Fibroblast of peridontal ligament (primary cell): ENCODE measurements at regions not wholly inside any gene's neighbourhood (a gene's known extent, or its start where the extent isn't known, plus 50 kb on each side); places are given as distances from the start of the nearest gene placed in this dataset.

Experiments used
- DNase-seq: peaks from one replicate; pipeline ENCODE4 v3.0.0-alpha.2; 2010; ENCODE audit errors: extremely low read depth

DNA sequence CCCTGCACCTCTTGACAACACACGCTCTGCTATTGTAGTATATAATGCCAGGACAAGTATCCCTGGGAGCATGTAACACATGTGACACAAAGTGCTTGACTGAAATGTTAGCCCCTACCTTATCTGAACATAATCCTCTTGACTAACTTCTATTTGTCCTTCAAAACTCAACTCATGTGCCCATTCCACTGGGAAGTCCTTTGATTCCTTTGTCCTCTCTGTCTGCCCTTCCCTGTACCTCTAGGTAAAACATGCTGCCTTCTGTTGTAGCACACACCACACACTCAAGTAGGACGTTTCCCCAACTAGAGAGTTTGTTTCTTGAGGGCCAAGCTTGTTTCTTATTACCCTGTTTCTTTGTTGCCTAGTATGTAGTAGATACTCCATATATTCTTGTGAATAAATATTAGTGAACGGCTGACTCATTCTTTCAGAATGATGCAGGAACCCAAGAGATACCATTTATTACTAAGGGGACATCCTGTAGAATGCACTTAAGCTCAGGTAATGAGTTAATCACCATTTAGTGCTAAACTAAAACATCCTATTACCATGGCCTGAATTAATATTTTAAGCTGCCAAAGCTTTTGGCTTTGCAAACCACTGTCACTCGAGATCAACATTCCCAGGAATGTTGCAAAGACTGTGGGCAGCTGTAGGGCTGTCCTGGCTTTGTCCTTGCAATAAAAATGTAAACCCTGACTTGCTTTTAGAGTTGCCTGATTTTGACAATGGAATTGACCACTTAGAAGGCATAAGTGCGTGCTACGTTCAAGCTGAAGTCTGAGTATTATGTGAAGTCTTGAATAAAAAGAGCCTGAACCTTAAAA lies 313.4 kb downstream of the COG6 start:
- no peak for DNase-seq

DNA sequence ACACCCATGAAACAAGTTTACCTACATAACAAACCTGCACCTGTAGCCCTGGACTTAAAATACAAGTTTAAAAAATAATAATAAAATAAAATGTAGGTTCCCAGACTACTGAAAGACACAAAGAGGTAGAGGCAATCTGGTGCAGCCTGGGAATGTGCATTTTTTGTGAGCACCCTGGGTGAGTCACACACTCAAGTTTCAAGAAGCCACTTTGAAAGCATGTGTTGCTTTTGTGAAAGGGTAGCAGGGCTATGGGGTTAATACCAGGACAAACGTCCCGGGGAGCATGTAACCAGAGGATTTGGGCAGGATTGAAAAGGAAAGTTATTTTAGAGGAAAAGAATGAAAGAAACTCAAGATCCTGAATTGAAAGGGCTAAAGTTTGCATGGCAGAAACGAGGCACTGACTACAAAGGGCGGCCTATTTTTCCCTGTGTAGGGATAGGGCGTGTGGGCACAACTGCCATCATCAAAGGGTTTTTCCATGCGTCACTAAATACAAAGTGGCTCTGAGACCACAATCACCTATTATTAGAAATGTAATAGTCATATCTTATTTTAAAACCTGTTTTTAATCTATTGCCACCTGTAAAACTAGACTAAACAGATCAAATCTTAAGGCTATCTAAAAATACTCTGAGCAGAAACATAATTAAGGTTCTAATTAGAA lies 314.9 kb downstream of the COG6 start:
- DNase-seq = no peak

DNA sequence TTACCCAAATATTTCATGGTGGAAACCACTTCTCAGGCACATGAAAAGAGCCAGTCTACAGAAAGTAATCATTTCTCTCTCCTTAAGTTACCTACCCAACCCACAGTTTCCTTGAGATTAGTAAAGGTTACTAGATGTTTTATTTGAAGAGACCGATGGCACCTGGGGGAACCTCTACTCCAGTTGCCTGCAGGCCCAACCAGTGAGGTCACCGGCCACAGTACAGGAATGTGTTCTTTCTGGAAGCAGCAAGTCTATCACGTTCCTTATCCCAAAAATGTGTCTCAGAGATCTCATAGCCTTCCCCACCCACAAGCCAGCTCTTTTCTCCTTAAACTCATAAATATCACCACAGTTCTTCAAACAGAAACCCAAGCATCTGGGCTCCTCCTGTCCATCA lies 316.1 kb downstream of the COG6 start:
- no peak for DNase-seq

DNA sequence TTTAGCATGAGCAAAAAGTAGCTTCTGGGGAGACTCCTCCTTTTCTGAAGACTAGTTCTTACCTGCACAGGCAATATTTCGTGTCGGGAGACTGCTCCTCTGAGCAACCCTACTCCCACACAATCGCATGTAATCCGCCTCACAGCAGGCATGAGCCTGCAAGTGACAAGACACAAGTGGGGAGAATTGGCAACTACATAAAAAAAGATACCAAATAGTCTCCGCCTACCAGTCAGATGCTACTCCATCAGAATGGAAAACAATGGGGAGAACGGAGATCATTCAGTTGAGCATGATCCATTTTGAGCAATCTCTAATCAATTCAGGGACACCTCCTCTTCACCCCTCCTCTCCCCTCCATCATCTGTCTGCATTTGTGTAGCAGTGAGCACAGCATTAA lies 321.0 kb downstream of the COG6 start:
- no peak for DNase-seq

DNA sequence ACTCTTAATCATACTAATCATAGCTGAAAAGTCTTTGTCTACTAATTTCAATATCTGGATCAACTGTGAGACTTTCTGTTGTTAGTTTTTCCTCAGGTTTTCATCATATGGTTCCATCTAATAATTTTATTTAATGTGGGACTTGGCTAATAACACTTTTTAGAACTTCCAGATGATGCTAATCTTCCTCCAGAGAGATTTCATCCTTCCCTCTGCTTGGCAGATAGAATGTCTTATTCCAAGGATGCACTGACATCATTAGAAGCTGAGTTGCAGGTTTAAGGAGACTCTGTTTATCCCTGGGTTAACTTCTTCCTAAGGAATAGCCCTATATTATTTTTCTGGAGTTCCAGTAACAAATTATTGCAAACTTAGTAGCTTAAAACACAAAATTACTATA lies 325.6 kb downstream of the COG6 start:
- no peak for DNase-seq

DNA sequence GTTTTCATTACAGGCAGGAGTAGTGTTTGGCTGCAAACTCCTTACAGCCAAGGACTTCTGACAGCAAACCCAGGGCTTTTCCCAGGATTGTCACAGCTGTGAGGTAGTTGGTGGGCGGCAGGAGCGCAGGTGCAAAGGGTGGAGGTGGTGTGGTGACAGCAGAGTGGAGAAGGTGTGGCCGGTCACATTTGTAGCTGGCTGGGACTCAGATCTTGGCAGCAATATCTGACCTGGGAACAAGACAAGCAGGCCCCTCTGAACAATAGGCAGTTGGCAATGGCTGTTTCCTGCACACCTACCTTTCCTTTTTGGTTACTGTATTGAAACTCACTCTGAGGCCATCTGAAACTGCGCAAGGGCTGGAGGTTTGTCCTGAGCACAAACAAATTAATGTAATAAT lies 327.3 kb downstream of the COG6 start:
- no peak for DNase-seq

DNA sequence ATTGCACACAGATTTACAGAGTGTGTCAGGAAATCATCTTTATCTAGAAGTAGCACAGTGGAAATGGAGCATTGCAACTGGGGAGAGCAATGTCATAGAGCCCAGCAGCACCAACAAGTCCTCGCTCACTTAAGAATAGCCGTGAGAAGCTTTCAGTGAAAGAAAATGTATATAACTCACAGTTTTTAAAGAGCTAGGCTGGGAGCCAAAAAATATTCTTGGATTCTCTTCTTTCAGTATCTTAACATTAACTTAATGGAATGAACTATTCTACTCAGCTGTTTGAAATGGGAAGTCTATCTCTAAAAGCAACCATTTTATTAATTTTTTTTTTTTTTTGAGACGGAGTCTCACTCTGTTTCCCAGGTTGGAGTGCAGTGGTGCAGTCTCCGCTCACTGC lies 329.6 kb downstream of the COG6 start:
- DNase-seq = no peak

DNA sequence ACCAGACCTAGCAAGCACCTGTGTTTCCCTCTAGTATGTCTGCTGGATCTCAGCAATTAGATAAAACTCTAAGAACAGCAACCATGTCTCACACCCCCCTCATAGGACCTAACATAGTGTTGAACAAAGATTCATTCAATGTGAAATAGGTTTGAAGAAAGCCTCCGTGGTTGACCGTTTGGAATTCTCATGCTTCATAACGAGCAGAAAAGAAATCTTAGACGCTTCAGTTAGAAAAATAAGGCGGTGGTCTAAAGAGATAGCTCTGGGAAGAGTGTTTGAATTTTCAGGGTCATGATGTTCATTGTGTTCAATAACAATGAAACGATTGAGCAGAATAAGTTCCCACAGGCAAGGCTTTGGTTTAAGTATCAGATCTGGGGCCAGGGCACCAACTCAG lies 332.9 kb downstream of the COG6 start:
- DNase-seq = no peak

DNA sequence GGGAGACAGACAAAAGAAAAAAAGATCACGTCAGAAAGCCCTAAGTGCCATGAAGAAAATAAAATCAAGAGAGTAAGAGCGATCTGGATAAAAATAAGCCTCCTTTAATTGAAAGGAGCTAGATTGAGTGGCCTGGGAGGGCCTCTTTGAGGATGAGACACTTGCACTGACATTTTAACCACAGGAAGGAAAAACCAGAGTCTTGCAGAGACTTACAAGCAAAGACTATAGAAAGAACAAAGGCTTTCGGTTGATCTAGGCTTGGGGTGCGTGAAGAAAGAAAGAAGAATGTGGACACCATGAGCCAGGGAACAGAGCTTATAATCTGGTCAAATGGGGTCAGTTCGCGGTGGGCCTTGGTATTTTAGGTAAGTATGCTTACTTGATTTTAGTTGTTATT lies 342.7 kb downstream of the COG6 start:
- no peak for DNase-seq

DNA sequence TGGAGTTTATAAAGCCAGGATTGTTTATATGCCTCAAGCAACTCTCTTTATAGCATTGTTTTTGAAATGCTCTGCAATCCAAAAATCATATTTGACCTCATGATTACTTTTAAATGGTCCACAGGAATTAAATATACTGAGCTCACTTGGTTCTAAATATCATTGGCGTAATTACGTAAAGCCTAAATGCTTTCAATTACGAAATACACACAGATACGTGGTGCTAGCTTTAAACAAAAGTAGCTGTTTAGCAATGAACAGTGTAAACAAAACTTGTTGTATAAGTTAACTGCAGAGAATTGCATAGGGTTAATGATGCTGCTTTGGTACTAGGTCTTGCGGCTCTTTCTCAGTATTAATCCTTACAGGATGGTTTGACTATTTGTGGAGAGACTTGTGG lies 346.6 kb downstream of the COG6 start:
- DNase-seq = no peak

DNA sequence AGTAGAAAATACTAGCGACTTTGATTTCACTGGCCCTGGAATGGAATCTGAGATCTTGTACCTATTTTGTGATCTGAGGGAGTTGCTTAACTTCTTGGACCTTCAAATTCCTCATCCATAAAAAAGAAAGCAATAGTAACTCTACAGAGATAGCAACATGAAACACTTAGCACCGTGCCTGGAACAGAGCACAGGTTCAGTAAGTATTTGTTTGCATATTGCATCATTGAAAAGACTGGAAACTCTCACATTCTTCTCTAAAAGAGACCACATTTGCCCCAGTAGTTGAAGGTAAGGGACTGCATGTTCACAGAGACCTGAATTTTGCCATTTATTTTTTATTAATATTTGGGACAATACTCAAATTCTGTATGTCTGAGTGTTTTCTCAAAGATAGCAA lies 358.1 kb downstream of the COG6 start:
- no peak for DNase-seq

DNA sequence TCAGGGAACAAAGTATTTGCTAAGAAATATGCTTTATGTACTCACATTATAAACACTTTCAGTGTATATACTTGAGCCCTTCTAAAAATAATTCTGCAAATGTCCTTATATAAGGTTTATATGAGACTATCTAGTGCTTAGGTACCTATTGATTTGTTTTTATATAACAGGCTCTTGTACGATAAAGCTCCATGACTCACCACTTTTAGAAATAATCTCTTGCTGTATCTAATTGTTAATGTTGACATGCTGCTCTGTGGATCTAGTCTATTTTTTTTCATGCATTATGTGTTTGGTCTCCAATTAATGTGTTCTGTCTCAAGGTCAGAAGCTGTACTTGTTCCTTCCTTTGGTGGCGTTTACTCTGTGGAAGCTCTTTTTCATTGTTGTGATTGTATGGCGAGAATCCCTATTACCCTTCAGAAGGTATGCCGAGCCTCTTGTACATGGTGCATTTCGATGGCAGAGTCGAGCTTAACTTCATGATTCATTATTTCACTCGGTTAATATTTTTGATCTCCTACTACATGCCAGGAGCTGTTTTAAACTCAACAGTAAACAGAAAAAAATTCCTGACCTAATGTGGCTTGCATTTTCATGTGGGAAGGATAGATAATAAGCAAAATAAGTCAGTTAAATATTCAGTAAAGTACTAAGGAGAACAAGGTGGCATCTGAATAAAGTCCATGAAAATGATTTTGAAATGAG lies 361.6 kb downstream of the COG6 start:
- no peak for DNase-seq

DNA sequence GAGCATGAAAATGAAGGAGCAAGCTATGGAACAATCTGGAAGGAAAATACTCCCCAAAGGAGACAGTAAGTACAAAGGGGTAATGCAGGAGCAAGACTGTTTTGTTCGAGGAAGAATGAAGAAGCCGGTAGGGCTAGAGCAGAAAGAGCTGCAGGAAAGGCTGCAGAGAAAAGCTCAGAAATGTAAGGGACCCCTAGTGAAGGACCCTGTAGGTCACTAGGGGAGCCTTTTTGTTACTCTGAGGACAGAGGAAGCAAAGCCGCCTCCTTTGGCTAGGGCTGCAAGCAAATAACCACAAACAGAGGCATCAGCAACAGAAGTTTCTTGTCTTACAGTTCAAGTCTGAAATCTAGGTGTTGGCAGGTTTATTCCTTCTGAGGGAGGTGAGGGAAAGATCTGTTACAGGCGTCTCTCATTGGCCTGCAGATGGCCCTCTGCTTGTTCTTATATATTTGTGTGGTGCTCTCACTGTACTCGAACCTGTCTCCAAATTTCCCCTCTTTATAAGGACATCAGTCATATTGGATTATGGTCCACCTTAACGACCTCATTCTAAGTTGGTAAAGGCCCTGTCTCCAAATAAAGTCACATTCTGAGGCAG lies 362.3 kb downstream of the COG6 start:
- no peak for DNase-seq

DNA sequence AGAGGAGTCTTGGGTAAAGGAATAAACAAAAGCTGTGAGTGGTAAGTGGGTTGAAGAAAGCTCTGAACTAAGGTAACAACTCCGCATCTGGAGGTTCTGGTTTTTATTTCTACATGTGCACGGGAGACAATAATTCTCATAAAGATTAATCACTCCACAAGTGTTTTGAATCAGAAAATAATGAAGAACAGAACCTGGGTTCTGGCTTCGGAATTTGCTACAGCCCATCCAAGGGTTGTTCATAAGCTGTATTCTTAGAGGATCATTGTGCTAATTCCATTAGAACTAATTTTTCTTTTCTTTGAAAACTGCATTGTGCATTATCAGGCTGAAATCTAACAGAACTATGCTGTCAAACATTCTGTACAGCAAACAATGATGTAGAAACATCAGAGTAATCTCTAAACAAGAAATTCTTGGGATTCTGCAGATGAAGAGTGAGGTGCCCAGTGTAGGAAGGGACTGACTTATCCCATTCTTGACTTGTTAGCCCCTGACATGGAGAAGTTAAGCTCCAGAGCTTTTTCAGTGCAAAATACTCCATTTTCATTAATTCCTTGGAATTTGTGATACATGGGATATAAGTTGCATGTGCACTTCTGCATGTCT lies 368.2 kb downstream of the COG6 start:
- no peak for DNase-seq

DNA sequence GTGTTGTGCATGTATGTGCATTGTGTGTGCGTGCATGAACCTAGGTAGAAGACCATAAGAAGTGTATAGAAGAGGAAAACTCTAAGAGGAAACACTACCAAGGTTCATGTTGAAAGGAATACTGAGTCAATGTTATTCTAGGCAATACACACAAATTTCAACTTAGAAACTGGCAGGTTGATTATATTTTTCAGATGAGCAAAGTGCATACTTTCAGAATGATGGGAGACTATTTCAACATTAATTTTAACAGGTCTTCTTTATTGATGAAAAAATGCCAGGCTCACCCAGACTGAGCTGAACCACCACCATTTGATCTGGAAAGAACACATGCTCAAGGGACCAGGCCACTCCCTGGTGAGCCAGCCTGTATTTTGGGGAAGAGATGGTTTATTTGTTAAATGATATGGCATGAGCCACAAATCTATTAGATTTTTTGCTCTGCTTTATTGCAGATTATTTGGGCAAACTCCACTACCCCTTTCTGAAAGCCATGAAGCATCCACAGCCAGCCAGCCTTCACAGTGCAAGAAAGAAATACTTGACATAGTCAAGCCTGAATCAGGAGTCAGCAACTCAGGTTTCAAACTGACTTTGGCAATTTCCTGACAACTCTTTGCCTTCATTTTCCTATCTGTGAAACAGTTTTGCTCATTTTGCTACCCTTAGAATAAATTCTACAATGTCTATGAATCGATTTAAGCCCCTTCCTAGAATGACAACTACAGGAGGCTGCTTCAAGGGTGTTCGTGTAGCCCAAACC lies 368.9 kb downstream of the COG6 start:
- DNase-seq = no peak

DNA sequence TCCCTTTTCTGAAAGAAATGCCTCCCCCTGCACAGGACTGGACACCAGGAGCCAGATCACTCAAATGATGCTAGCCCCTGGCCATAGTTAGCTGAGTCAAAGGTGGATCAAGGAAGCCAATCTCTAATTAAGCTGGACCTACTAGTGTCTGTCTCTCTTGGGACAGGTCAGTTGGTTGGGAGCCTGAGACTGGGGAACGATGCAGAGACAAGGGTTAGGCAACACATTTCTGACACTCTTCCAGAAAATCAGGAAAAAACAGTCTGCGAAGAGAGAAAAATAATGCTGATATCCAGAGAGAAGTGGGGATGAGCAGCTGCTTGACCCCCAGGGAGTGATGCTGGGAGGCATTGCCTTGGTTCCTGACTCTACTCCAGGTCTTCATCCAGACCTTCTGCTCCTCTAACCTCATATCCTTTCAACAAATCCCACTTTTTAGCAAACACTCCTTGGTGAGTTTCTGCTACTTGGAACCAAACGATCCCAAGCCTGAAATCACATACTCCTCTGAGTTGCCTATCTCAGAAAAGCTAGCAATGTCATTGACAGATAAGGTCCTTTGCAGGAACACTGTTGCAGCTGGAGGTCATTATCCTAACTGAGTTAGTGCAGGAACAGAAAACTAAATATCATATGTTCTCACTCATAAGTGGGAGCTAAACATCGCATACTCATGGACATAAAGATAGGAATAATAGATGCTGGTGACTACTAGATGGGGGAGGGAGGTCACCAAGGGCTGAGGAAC lies 369.7 kb downstream of the COG6 start:
- DNase-seq = no peak

DNA sequence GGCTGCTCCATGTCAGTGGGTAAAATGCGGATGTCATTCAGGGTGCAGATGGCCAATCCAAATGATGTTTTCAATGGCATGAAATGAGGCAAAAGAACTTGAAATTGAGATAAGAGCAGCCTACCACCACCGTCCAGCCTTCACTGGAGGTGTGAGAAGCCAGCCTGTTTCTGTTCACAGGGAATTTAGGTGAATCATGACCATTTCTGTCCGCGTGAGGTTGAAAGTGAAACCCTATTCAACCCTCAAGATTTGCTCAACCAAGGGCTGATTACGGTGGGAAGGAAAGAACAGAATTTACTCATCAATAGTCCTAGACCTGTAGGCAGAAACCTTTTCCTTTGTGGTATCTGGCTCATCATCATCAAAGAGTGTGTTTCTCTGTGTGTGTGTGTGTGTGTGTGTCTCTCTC lies 370.7 kb downstream of the COG6 start:
- DNase-seq = no peak

DNA sequence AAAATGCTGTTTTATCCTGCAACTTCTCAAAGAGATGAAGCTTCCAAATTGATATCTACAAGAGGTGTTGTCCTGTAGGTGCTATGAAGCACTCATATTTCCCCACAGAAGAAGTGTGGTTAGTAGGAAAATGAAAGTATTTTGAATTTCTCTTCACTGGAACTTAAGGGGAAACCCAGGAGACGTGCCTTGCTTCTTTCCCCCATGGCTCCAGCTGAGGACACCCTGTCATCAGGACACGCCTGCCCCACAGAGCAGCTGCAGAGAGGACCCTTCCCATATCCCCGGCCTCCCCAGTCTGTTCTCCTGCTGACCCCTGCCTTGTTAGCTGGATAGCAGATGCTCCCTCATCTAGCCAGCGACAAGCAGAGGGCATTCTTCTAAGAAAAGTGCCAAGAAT lies 371.3 kb downstream of the COG6 start:
- no peak for DNase-seq

DNA sequence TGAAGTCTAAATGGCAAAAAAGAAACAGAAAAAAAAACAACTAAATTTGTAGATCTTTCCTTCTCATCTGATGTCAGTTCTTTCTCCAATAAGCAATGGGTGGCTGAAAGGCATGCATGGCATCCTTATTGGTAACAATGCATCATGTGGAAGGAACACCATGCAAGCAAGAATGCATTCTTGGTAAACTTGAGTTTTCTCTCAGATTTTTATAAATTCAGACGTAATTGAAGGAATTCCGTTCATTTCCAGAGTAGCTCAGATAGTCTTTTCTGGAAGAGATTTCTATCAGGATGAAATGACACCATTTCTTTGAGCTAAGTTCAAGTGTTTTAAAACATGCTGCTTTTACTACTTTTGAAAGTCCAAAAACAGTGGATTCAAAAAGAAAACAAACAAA lies 373.0 kb downstream of the COG6 start:
- no peak for DNase-seq

DNA sequence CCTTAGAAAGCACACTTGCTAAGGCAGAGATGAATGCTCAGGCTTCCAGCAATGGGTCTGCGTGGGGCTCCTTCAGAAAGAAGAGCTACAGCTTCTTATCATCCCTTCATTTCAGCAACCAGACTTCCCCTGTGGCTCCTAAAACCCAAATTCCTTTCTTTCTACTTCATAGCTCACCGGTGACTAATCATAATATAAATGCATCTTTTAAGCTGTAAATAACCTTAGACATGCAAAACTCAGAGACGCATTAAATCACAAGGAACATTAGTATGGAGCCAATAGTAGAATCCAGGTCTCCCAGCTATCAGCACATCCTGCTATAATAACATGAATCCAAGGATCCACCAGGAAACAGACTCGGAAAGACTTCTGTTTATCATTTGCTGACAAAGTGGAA lies 375.6 kb downstream of the COG6 start:
- DNase-seq = no peak

DNA sequence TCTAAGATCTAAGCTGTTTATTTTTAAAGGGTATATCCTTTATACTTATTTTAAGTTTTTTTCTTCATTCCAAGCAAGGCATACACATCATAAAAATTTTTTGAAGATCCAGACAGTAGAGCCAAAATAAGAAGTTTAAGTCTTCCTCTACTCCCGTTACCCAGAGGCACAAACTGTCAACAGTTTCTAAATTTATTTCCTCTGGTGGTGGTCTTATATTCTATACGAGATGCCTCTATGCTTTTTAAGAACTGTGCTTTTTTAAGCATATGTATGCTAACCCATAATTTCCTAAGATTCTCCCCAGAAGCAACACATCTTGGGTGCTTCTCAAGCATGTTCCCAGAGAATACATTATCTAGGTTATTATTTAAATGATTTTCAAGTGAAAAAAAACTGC lies 383.6 kb downstream of the COG6 start:
- no peak for DNase-seq
